Hepatocyte (in vitro differentiated cells): ENCODE measurements at regions not wholly inside any gene's neighbourhood (a gene's known extent, or its start where the extent isn't known, plus 50 kb on each side); places are given as distances from the start of the nearest gene placed in this dataset.

Source experiments
- DNase-seq: peaks from one replicate; pipeline ENCODE4 v3.0.0-alpha.2; 2016; ENCODE audit warnings: low spot score
- H2AFZ ChIP-seq: fragments of 200-600 bp; sonication (generic); 2 replicates; pipeline ENCODE4 v1.6.0; 2016; ENCODE audit warnings: antibody characterized with exemption, mild to moderate bottlenecking
- H3K27ac ChIP-seq: fragments of 200-600 bp; sonication (generic); 2 replicates; pipeline ENCODE4 v1.5.1; 2016; ENCODE audit warnings: mild to moderate bottlenecking
- H3K27me3 ChIP-seq: fragments of 200-600 bp; sonication (generic); 2 replicates; pipeline ENCODE4 v1.6.1; 2016
- H3K36me3 ChIP-seq: fragments of 200-600 bp; sonication (generic); replicated peaks from 2 replicates; pipeline ENCODE4 v1.5.1; 2016; ENCODE audit warnings: low read depth; ENCODE audit not compliant: insufficient read depth
- H3K4me1 ChIP-seq: fragments of 200-600 bp; sonication (generic); 2 replicates; pipeline ENCODE4 v1.5.1; 2016; ENCODE audit warnings: mild to moderate bottlenecking, moderate library complexity; ENCODE audit not compliant: insufficient read depth
- H3K4me2 ChIP-seq: fragments of 200-600 bp; sonication (generic); 2 replicates; pipeline ENCODE4 v1.6.0; 2016
- H3K4me3 ChIP-seq: fragments of 200-600 bp; sonication (generic); 2 replicates; pipeline ENCODE4 v1.5.1; 2016; ENCODE audit warnings: mild to moderate bottlenecking
- H3K79me2 ChIP-seq: fragments of 200-600 bp; sonication (generic); 2 replicates; pipeline ENCODE4 v1.6.0; 2017; ENCODE audit warnings: mild to moderate bottlenecking
- H3K9me2 ChIP-seq: fragments of 200-600 bp; sonication (generic); replicated peaks from 2 replicates; pipeline ENCODE4 v1.6.0; 2017; ENCODE audit warnings: mild to moderate bottlenecking; ENCODE audit not compliant: insufficient read depth
- H3K9me3 ChIP-seq: fragments of 200-600 bp; sonication (generic); 2 replicates; pipeline ENCODE4 v1.5.1; 2016; ENCODE audit warnings: low read depth, mild to moderate bottlenecking
- H4K20me1 ChIP-seq: fragments of 200-600 bp; sonication (generic); 2 replicates; pipeline ENCODE4 v1.6.0; 2016; ENCODE audit warnings: mild to moderate bottlenecking; ENCODE audit not compliant: insufficient read depth, poor library complexity, severe bottlenecking
- CTCF ChIP-seq: fragments of 200-600 bp; sonication (generic); IDR thresholded peaks from 2 replicates; pipeline ENCODE4 v1.5.1; 2016; ENCODE audit warnings: antibody characterized with exemption, mild to moderate bottlenecking; ENCODE audit not compliant: poor library complexity
- EZH2 ChIP-seq: fragments of 200-600 bp; sonication (generic); IDR thresholded peaks from 2 replicates; pipeline ENCODE4 v1.6.1; 2016; ENCODE audit warnings: antibody characterized with exemption, mild to moderate bottlenecking, borderline replicate concordance
- EZH2phosphoT487 ChIP-seq: fragments of 200-600 bp; sonication (generic); IDR thresholded peaks from one replicate; pipeline ENCODE4 v1.6.1; 2018; ENCODE audit warnings: antibody characterized with exemption, mild to moderate bottlenecking, low read depth, moderate library complexity; ENCODE audit not compliant: unreplicated experiment, severe bottlenecking
- WGBS: methylation state at CpG from one replicate; pipeline ENCODE4 v1.1.6; 2016; ENCODE audit warnings: low lambda C conversion rate; ENCODE audit errors: missing lambda C conversion rate; 5-methylcytosine and 5-hydroxymethylcytosine counted together

GRCh38 chr3:16033889-16034687 lies 140.4 kb upstream of the GALNT15 start:
- Histone ChIP-seq H3K9me2 (no peaks in the 10 kb centered on the region), H2AFZ (no peak overlapping the region), H3K36me3 (no peaks in the 10 kb centered on the region), H3K9me3 (no peaks in the 10 kb centered on the region), H3K27ac (no peak overlapping the region), H3K4me1 (no peaks in the 10 kb centered on the region), H3K4me2 (no peak overlapping the region), H3K79me2 (no peaks in the 10 kb centered on the region), H3K27me3 (no peaks in the 10 kb centered on the region), H4K20me1 (no peaks in the 10 kb centered on the region), H3K4me3 (no peak overlapping the region)
- TF ChIP-seq EZH2: no peak
- TF ChIP-seq CTCF: no peak
- TF ChIP-seq EZH2phosphoT487: no peak
- 61% methylated on average over 3 of the region's 3 CpGs for WGBS
- no peak for DNase-seq

DNA sequence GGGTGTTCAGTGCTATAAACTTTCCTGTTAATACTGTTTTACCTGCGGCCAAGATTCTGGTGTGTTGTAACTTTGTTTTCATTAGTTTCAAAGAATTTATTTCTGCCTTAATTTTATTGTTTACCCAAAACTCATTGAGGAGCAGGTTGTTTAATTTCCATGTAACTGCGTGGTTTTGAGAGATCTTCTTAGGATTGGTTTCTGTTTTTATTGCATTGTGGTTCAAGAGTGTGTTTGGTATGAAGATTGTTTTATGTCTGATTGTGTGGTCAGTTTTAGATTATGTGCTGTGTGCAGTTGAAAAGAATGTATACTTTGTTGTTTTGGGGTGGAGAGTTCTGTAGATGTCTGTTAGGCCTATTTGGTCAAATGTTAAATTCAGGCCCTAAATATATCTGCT lies 133.5 kb upstream of the GALNT15 start:
- TF ChIP-seq EZH2phosphoT487 (no peak), CTCF (no peak), EZH2 (no peak)
- Histone ChIP-seq H3K9me3 (no peaks in the 10 kb centered on the region), H4K20me1 (no peaks in the 10 kb centered on the region), H3K79me2 (no peaks in the 10 kb centered on the region), H3K36me3 (no peaks in the 10 kb centered on the region), H3K4me3 (no peak overlapping the region), H2AFZ (no peak overlapping the region), H3K9me2 (no peaks in the 10 kb centered on the region), H3K27ac (no peak overlapping the region), H3K27me3 (no peaks in the 10 kb centered on the region), H3K4me1 (no peaks in the 10 kb centered on the region), H3K4me2 (no peak overlapping the region)
- 74% methylated on average over 2 of the region's 2 CpGs for whole genome bisulfite sequencing
- DNase-seq: no peak

DNA sequence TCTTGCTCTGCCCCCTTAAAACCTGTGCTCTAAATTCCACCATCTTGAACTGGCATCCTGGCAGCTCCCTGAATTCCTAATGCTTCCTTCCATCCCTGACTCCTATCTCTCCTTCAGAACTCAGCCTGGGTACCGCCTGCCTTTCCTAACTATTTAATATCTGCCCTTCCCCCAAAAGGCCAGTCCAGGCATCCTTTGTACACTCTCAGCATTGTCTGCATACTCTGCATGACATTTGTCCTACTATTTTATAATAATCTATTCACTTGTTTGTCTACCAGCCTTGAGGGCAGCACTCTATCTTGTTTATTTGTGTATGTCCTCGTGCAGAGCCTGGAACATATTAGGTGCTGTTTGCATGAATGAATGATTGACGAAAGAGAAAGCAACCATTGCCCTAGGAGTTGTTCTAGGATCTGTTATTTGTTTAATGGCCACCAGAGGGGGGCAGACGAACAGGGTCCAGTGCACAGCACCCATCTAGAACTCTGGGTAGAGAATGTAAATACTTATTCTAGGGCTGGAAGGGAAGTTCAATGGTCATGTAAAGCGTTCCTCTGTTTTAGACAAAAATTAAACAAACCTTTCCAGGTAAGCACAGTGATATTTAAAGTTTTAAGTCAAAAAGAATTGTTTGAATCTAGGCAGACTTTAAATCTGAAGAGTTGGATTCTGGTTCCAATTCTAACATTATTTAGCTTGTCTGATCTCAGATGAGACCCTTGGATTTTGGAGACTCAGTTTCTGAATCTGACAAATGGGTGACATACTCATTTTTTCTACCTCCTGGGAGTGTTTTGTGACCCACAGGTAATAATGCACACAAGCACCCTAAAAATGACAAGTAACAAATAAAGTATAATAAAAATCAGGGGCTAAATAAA lies 125.8 kb upstream of the GALNT15 start:
- H3K36me3 ChIP-seq: no peaks in the 10 kb centered on the region
- H2AFZ ChIP-seq: no peak overlapping the region
- no peaks in the 10 kb centered on the region for H4K20me1 ChIP-seq
- no peak overlapping the region for H3K27ac ChIP-seq
- no peaks in the 10 kb centered on the region for H3K9me2 ChIP-seq
- H3K9me3 ChIP-seq: no peaks in the 10 kb centered on the region
- H3K4me3 ChIP-seq: no peak overlapping the region
- H3K27me3 ChIP-seq: no peaks in the 10 kb centered on the region
- H3K79me2 ChIP-seq: no peaks in the 10 kb centered on the region
- WGBS: 15% methylated on average over 5 of the region's 5 CpGs
- DNase-seq: peak; percentile 84
- no peak for TF ChIP-seq EZH2phosphoT487
- TF ChIP-seq CTCF: peak; percentile 74
- H3K4me2 ChIP-seq: no peak overlapping the region
- H3K4me1 ChIP-seq: no peaks in the 10 kb centered on the region
